HG03196 (cell line): ENCODE measurements at regions not wholly inside any gene's neighbourhood (a gene's known extent, or its start where the extent isn't known, plus 50 kb on each side); places are given as distances from the start of the nearest gene placed in this dataset.
"Not testable (repeated sequence)": the region's sequence is repeated elsewhere in the genome, so short reads cannot be mapped to it uniquely, and the experiment has no call there.

Experiments
- ATAC-seq: cut with Tn5 transposase; IDR thresholded peaks from one replicate; pipeline ENCODE4 v1.9.1; 2021; ENCODE audit not compliant: unreplicated experiment

DNA sequence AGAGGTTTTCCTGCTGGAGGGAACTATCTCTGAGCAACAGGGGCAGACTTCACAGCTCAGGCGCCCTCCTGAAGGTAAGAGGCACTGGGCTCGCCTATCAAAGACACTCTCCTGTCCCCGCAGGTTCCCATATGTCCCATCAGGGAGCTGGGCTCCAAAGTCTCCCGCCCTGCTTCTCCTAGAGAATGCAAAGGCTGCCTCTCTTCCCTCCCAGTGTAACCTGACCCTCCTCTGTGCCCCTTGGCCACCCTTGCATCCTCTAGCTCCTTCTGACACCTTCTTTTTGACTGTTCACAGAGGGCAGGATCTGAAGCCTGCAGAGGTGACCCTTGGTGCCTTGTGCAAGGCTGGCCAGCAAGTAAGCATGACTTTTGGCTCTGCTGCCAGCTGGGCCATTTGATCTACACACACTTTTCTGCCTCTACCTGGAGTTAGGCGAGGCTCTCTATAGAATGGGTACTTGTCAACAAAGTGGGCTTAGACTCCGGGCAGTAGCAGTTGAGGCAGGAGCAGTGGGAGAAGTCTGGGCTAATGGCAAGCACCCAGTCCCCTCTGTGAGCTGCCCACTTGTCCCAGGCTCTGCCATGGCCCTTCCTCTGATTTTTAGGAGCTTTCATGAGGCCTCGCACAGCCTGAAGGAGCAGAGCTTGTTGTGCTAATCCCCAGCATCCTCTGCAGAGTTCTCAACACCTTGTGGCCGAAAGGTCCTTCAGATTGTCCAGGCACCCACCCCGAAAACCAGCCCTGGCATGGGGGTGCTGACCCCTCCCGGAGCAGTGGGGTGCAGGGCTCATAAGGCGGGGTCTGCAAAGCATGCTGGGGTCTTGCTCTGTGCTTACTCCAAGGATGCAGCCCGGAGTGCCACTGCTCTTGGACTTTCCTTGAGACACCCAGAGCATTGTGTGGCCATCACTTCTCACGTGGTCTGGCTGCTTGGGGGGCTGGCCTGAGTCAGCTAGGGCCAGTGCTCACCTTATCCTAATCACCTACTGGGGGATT lies 122.9 kb downstream of the METRNL start:
- no peak for ATAC-seq

DNA sequence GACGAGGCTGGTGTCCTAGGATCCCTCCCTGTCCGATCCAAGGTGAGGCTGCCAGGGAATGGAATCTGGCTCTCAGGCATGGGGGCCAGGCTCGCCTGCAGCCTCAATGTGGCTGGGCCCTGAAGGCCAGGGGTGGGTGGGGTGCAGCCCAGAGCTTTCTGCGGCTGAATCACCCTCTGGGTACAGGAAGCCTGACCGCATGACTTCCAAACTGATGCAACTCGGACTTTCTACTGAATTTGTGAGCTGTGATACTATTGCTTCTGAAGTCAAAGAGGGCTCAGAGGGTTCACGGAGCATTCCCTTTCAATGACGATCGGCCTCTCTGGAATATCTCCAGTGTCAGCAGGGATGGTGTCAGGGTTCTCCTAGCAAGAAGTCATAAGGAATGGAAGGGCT lies 123.7 kb downstream of the METRNL start:
- no peak for ATAC-seq

DNA sequence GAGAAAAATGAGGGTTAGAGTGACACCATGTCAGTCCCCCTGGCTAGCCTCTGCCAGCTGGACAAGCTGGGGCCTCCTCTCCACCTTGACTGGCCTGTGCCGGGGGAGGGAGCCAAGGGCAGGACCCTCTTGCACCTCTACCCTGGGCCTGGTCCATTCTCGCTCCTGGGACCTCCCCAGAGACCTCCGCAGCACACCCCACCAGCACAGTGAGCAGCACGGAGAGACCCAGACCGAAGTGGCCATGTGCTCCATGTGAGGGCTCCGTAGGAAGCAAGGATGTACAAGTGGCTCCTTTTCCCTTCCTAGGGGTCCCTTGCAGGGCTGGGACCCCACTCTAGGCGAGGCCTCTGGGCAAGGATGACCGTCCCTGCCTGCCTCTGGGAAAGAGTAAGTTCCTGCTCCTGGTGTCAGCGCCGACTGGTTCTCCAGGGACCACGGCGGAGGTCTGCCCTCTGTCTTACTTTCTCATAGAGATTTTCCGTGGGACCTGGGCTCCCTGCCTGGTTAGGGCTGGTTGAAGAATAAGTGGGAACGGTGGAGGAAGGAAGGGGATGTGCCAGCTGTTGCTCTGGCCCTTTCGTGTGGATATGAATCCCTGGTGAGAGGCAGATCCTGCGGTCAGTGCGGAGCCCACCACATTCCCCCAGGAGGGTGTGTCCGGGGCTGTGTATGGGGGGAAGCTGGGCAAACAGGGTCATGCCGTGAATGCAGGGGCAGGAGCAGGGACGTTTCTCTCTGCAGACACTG lies 124.2 kb downstream of the METRNL start:
- ATAC-seq, result no peak

DNA sequence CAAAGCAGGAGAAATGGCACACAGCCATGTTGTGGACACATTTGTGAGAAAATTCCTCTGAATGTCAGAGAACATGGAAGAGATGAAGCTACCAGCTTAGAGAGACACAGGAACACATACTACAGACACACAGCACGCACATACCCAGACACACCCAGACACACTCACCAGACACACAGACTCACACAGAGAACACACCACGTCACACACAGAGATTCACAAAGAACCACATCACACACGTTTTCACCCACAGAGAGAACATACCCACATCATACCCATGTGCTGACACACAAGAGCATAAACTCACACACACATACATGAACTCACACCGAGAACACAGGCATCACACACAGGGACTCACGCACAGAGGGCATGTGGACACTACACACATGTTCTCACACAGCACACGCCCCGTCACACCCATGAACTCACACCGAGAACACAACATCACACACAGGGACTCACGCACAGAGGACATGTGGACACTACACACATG lies 124.9 kb downstream of the METRNL start:
- no peak for ATAC-seq

- ATAC-seq, result not testable (repeated sequence)
Observed at GRCh38 chr17:83204736-83205386, 125.5 kb downstream of the METRNL start.

- ATAC-seq, result not testable (repeated sequence)
Observed at GRCh38 chr17:83205387-83206035, 126.1 kb downstream of the METRNL start.

DNA sequence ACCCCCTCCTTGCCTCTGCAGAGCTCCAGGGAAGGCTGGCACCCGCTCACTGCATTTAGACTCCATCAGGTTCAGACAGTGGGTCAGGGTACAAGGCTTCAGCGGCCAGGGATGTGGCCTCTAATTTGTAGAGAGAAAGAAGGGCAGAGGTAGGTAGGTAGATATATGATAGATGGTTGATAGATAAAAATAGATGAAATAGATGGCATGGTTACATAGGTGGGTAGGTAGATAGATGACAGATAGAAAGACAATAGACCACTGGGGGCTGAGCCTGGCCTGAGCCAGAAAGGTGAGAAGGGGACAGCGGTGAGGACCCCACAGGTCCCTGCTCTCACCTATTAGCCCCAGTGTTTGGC lies 126.6 kb downstream of the METRNL start:
- not testable (repeated sequence) for ATAC-seq

- not testable (repeated sequence) for ATAC-seq
Observed at GRCh38 chr17:83206819-83207588, 127.6 kb downstream of the METRNL start.

- not testable (repeated sequence) for ATAC-seq
Observed at GRCh38 chr17:83247001-83247400, 167.6 kb downstream of the METRNL start.
